ENCODE measurements at regions not wholly inside any gene's neighbourhood (a gene's known extent, or its start where the extent isn't known, plus 50 kb on each side); places are given as distances from the start of the nearest gene placed in this dataset.

GRCh38 chr2:129133692-129134641 is 815.3 kb upstream of the HS6ST1 start:
- DNase-seq = no peak

- DNase-seq = no peak
Observed at GRCh38 chr2:129135017-129135416, 816.3 kb upstream of the HS6ST1 start.

- no peak for DNase-seq
Observed at GRCh38 chr2:129139380-129139779, 820.7 kb upstream of the HS6ST1 start.

- no peak for DNase-seq
Observed at GRCh38 chr2:129142465-129142864, 823.8 kb upstream of the HS6ST1 start.

GRCh38 chr2:129144082-129144791 is 825.6 kb upstream of the HS6ST1 start:
- DNase-seq = no peak

GRCh38 chr2:129152514-129152913 is 827.0 kb upstream of the RAB6C start:
- no peak for DNase-seq

- DNase-seq = no peak
Observed at GRCh38 chr2:129160879-129161278, 818.6 kb upstream of the RAB6C start.

GRCh38 chr2:129164220-129164949 is 815.1 kb upstream of the RAB6C start:
- no peak for DNase-seq

- DNase-seq = no peak
Observed at GRCh38 chr2:129165006-129165405, 814.5 kb upstream of the RAB6C start.

GRCh38 chr2:129167456-129167855 is 812.0 kb upstream of the RAB6C start:
- DNase-seq = no peak

GRCh38 chr2:129170570-129170969 is 808.9 kb upstream of the RAB6C start:
- DNase-seq = no peak

GRCh38 chr2:129174143-129174542 is 805.3 kb upstream of the RAB6C start:
- no peak for DNase-seq

GRCh38 chr2:129175051-129175450 is 804.4 kb upstream of the RAB6C start:
- DNase-seq = no peak

GRCh38 chr2:129176375-129176774 is 803.1 kb upstream of the RAB6C start:
- no peak for DNase-seq

- no peak for DNase-seq
Observed at GRCh38 chr2:129178356-129178755, 801.1 kb upstream of the RAB6C start.

GRCh38 chr2:129179199-129179598 is 800.3 kb upstream of the RAB6C start:
- DNase-seq = no peak

- DNase-seq = no peak
Observed at GRCh38 chr2:129180124-129180716, 799.2 kb upstream of the RAB6C start.

GRCh38 chr2:129181433-129181832 is 798.0 kb upstream of the RAB6C start:
- DNase-seq = no peak

- DNase-seq = no peak
Observed at GRCh38 chr2:129181963-129182362, 797.5 kb upstream of the RAB6C start.

- no peak for DNase-seq
Observed at GRCh38 chr2:129187343-129187742, 792.1 kb upstream of the RAB6C start.

- no peak for DNase-seq
Observed at GRCh38 chr2:129188451-129188850, 791.0 kb upstream of the RAB6C start.

- no peak for DNase-seq
Observed at GRCh38 chr2:129189617-129190319, 789.7 kb upstream of the RAB6C start.

Measured in NCI-H2107 (cell line).